ENCODE measurements at regions not wholly inside any gene's neighbourhood (a gene's known extent, or its start where the extent isn't known, plus 50 kb on each side); places are given as distances from the start of the nearest gene placed in this dataset.

DNA sequence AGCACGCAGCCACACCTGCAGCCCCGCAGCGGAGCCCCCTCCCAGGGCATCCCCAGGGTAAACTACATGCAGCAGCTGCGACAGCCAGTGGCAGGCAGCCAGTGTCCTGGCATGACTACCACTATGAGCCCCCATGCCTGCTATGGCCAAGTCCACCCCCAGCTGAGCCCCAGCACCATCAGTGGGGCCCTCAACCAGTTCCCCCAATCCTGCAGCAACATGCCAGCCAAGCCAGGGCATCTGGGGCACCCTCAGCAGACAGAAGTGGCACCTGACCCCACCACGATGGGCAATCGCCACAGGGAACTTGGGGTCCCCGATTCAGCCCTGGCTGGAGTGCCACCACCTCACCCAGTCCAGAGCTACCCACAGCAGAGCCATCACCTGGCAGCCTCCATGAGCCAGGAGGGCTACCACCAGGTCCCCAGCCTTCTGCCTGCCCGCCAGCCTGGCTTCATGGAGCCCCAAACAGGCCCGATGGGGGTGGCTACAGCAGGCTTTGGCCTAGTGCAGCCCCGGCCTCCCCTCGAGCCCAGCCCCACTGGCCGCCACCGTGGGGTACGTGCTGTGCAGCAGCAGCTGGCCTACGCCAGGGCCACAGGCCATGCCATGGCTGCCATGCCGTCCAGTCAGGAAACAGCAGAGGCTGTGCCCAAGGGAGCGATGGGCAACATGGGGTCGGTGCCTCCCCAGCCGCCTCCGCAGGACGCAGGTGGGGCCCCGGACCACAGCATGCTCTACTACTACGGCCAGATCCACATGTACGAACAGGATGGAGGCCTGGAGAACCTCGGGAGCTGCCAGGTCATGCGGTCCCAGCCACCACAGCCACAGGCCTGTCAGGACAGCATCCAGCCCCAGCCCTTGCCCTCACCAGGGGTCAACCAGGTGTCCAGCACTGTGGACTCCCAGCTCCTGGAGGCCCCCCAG lies 254.1 kb downstream of the GLI2 start:
- H3K9me3 Mint-ChIP-seq = no peaks in the 10 kb centered on the region
- intact Hi-C loops (cut with micrococcal nuclease) = no loop called here
- H3K27me3 Mint-ChIP-seq = no peaks in the 10 kb centered on the region
- no peaks in the 10 kb centered on the region for H3K36me3 Mint-ChIP-seq (ENCODE audit: low read depth)
- H3K4me3 Mint-ChIP-seq = no peak overlapping the region
- no peaks in the 10 kb centered on the region for H3K4me1 Mint-ChIP-seq
- no peak overlapping the region for H3K27ac Mint-ChIP-seq
- DNase-seq = no peak

DNA sequence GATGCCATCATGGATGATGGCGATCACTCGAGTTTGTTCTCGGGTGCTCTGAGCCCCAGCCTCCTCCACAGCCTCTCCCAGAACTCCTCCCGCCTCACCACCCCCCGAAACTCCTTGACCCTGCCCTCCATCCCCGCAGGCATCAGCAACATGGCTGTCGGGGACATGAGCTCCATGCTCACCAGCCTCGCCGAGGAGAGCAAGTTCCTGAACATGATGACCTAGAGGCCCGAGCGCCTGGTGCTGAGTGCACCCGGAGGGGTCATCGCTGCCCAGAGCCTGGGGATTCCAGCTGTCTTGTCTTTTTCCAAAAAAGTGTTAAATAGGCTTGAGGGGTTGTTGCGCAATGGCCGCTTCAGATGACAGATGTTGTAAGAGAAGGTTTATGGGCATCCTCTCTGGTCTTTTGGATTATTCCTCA lies 254.8 kb downstream of the GLI2 start:
- no peaks in the 10 kb centered on the region for H3K9me3 Mint-ChIP-seq
- intact Hi-C loops (cut with micrococcal nuclease) = no loop called here
- H3K4me3 Mint-ChIP-seq = no peak overlapping the region
- no peak for DNase-seq
- no peak overlapping the region for H3K27ac Mint-ChIP-seq
- H3K36me3 Mint-ChIP-seq (ENCODE audit: low read depth) = no peaks in the 10 kb centered on the region
- H3K27me3 Mint-ChIP-seq = no peaks in the 10 kb centered on the region
- H3K4me1 Mint-ChIP-seq = no peaks in the 10 kb centered on the region

DNA sequence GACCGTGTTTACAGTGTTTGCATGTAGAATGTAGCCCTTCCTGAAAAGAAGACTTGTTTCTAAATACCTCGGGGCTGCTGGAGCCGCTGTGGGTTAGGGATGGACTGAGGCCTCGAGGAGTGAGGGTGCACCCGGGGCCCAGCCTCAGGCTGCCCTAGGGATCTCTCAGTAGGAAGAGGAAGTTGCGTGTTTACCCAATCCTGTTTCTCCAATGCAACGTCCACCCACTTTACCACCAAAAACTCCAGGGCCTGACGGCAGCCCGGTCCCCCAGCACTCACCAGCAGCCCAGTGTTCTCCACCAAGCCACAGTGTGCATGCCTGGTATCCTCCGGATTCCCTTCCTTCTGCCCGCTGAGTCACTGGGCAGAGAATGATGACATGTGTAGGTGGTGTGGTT lies 255.8 kb downstream of the GLI2 start:
- H3K36me3 Mint-ChIP-seq (ENCODE audit: low read depth) = no peaks in the 10 kb centered on the region
- no peaks in the 10 kb centered on the region for H3K27me3 Mint-ChIP-seq
- no peak for DNase-seq
- H3K4me3 Mint-ChIP-seq = no peak overlapping the region
- intact Hi-C loops (cut with micrococcal nuclease) = no loop called here
- no peaks in the 10 kb centered on the region for H3K4me1 Mint-ChIP-seq
- no peaks in the 10 kb centered on the region for H3K9me3 Mint-ChIP-seq
- H3K27ac Mint-ChIP-seq = no peak overlapping the region

DNA sequence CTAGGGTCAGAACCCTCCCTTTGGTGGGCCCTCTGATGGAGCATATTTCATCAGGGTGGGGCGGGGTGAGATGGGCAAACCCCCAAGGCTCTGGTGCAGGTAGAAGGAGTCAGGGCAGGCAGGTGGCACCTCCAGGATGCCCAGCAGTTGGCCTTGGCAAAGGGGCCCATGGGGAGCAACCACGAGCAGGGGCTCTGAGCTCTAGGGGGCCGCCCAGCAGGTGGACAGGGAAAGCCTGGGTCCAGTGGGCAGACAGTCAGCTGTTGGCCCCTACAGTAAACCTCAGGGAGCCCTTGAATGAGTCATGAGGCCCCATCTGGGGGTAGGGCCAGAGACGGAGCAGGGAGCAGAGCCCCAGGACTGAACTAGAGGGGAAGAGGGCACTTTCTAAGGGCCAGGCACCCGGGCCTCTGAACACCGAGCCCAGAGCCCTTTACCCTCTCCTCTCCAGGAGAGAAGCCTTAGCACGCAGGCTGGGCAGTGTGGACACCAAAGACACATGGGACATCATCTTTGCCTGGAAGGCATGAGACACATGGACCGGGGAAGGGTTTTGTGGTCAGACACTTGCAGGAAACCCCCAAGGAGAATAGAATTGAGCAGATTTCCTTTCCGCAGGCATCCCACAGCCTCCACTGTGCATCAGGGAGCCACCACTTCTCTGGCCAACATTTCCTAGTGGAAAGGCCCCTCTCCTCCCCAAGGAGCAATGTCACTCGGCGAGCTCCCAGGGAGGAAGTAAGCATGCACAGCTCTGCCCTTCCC lies 257.3 kb downstream of the GLI2 start:
- H3K27ac Mint-ChIP-seq = no peak overlapping the region
- H3K4me3 Mint-ChIP-seq = no peak overlapping the region
- intact Hi-C loops (cut with micrococcal nuclease) = no loop called here
- H3K4me1 Mint-ChIP-seq = no peaks in the 10 kb centered on the region
- DNase-seq = no peak
- H3K9me3 Mint-ChIP-seq = no peaks in the 10 kb centered on the region
- no peaks in the 10 kb centered on the region for H3K36me3 Mint-ChIP-seq (ENCODE audit: low read depth)
- H3K27me3 Mint-ChIP-seq = no peaks in the 10 kb centered on the region

DNA sequence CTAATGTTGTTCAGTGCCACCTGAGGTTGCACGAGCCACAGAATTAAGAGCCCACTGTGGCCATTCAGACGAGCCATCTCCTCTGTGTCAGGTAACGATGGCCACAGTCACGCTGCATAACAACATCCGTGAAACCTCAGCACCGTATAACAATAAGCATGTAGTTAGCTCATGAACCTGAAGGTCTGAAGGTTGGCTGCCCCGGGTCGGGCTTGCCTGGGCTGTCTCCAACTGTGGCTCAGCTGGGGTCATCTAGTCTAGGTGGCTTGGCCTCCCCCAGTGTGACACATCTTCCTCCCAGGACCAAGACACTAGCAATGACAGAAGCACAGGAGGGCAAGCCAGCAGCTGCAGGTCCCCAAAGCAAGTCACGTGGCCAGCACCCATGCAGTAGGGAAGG lies 258.0 kb downstream of the GLI2 start:
- DNase-seq = no peak
- intact Hi-C loops (cut with micrococcal nuclease) = no loop called here
- Mint-ChIP-seq H3K27me3 (no peaks in the 10 kb centered on the region), H3K4me1 (no peaks in the 10 kb centered on the region), H3K27ac (no peak overlapping the region), H3K9me3 (no peaks in the 10 kb centered on the region), H3K36me3 (ENCODE audit: low read depth) (no peaks in the 10 kb centered on the region), H3K4me3 (no peak overlapping the region)

DNA sequence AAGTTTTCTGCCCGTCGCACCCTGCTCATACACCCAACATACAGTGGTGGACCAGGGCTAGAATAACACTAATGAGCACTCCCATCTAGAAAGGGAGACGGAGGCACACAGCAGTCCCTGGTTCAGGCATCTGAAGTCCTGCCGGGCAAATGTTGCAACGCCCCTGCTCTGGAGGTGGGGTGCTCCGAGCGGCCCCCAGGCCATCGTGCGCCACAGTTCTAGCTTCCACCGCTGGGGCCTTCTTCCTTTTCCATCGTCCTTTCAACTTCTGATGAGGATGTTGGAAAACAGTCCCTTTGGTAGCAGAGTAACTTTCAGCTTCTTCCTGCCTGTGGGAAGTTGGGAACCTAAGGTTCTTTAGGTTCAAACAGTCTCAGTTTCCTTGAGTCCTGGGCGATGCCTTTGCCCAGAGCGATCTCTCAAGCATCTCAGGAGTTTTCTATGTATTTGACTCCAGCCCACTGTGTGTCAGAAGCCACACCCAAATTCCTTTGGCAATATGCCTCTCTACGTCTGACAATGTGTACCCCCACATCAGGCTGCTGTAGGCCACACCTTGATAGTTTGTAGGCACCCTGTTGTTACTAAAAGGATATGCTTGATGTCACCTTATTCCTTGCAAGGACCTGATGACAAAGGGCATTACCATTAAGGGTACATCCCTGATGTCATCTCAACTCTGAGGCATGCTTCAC lies 258.8 kb downstream of the GLI2 start:
- intact Hi-C loops (cut with micrococcal nuclease) = no loop called here
- DNase-seq = no peak

DNA sequence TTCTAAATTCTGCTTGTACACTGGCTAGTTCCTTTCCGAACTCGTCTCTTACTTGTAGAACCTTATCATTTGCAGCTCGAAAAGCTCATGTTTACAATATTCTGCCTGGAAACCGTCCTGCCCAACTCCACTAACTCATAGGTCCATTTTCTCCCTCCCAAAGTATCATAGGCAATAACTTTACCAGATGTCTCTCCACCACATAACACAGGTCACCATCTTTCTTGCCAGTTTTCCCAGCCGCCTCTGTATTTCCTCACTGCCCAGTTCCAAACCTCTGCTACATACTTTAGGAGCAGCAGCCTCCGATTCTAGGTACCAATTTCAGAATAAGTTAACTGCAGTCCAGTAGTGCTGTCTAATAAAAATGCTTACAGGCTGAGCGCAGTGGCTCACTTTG lies 259.5 kb downstream of the GLI2 start:
- H3K27me3 Mint-ChIP-seq = no peaks in the 10 kb centered on the region
- no peak overlapping the region for H3K27ac Mint-ChIP-seq
- no peaks in the 10 kb centered on the region for H3K4me1 Mint-ChIP-seq
- H3K4me3 Mint-ChIP-seq = no peak overlapping the region
- DNase-seq = no peak
- intact Hi-C loops (cut with micrococcal nuclease) = no loop called here
- H3K9me3 Mint-ChIP-seq = no peaks in the 10 kb centered on the region
- no peaks in the 10 kb centered on the region for H3K36me3 Mint-ChIP-seq (ENCODE audit: low read depth)

More for the DNA sequence above, 258.8 kb downstream of the GLI2 start:
- no peaks in the 10 kb centered on the region for H3K9me3 Mint-ChIP-seq
- no peak overlapping the region for H3K4me3 Mint-ChIP-seq
- no peak overlapping the region for H3K27ac Mint-ChIP-seq
- H3K4me1 Mint-ChIP-seq = no peaks in the 10 kb centered on the region
- no peaks in the 10 kb centered on the region for H3K27me3 Mint-ChIP-seq
- H3K36me3 Mint-ChIP-seq (ENCODE audit: low read depth) = no peaks in the 10 kb centered on the region

DNA sequence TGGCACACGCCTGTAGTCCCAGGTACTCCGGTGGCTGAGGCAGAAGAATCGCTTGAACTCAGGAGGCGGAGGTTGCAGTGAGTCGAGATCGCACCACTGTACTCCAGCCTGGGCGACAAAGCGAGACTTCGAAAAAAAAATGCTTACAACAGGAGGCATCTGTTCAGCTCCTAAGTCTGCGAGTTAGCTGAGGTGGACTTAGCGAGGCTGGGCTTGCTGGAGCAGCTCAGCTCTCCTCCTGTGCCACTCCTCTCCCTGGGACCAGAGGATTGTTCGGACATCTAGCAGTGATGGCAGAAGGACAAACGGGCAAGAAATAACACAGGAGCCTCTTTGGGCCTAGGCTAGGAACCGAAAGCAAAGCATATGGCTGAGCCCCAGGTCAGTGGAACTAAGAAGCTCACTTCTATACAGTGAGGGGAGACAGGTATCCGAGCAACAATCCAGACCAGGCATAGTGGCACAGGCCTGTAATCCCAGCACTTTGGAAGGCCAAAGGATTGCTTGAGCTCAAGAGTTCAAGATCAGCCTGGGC lies 260.1 kb downstream of the GLI2 start:
- H3K27ac Mint-ChIP-seq = no peak overlapping the region
- no peak overlapping the region for H3K4me3 Mint-ChIP-seq
- no peak for DNase-seq
- no peaks in the 10 kb centered on the region for H3K9me3 Mint-ChIP-seq
- no peaks in the 10 kb centered on the region for H3K4me1 Mint-ChIP-seq
- H3K27me3 Mint-ChIP-seq = no peaks in the 10 kb centered on the region
- intact Hi-C loops (cut with micrococcal nuclease) = no loop called here
- H3K36me3 Mint-ChIP-seq (ENCODE audit: low read depth) = no peaks in the 10 kb centered on the region

DNA sequence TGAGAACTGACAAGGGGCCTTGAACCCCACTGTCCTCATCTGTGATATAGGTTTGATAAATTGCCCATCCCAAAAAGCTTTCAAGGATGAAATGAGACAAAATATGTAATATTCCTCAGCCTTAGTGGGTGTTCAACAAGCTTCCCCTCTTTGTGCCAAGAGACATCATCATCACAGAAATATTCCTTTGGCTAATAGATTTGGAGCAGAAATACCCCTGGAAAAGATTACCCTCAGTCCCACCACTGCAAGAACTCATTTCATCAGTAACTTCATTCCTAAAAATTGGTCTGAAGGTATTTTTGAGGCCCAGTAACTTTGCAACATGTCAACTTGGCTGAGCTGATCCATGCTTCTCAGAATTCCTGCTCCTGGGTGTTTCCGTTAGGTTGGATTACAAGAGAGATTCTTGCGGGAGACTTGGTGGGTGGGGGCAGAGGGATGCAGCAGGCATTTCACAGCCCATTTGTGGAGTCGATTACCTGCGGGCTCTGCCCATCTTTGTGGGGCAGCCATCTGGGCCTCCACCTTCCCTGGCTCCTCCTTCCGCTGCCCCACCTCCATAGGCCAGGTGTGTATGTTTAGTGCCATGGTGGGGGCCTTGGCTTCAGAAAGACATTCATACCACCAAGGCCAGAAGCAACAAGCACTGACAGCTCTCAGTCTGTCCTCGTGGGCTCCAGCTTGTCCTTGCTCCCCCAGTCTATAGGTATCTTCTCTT lies 263.9 kb downstream of the GLI2 start:
- no peak for DNase-seq

DNA sequence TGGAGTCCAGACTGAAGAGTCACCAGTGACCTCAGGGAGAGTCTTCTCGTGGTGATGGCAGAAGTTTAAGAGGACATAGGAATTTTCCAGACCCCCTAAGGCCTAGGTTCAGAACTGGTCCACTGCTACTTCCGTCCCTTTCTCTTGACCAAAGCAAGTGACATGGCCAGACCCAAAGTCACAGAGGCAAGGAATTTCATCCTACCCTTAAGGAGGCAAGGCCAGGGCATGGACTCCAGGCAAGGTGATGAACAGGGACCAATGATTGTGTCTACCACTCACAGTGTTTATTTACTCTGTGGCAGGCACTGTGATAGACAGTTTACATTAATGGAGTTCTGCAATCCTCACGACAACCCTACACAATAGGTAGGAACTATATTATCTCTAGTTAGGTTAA lies 265.1 kb downstream of the GLI2 start:
- H3K4me1 Mint-ChIP-seq = no peaks in the 10 kb centered on the region

More for the DNA sequence above, 263.9 kb downstream of the GLI2 start:
- H3K4me3 Mint-ChIP-seq = no peak overlapping the region
- no peaks in the 10 kb centered on the region for H3K36me3 Mint-ChIP-seq (ENCODE audit: low read depth)
- no peak overlapping the region for H3K27ac Mint-ChIP-seq
- H3K9me3 Mint-ChIP-seq = no peaks in the 10 kb centered on the region
- intact Hi-C loops (cut with micrococcal nuclease) = no loop called here
- no peaks in the 10 kb centered on the region for H3K27me3 Mint-ChIP-seq
- no peaks in the 10 kb centered on the region for H3K4me1 Mint-ChIP-seq

DNA sequence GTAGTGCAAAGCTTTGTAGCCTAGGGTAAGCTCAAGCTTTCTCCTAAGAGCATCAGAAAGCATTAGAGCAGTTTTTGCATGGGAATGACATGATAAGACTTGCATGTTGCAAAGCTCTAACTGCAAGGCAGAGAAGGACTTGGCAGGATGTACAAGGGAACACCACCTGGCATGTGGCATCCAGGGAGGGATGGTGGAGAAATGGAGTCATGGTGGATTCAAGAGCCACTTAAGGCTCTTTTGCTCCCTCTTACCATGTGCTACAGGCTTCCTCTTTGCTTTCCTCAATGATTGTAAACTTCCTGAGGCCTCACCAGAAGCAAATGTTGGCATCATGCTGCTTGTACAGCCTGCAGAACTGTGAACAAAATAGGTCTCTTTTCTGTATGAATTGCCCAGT lies 266.0 kb downstream of the GLI2 start:
- no peak overlapping the region for H3K4me3 Mint-ChIP-seq
- intact Hi-C loops (cut with micrococcal nuclease) = no loop called here
- no peaks in the 10 kb centered on the region for H3K9me3 Mint-ChIP-seq
- no peaks in the 10 kb centered on the region for H3K27me3 Mint-ChIP-seq
- no peaks in the 10 kb centered on the region for H3K36me3 Mint-ChIP-seq (ENCODE audit: low read depth)
- no peaks in the 10 kb centered on the region for H3K4me1 Mint-ChIP-seq
- no peak for DNase-seq
- no peak overlapping the region for H3K27ac Mint-ChIP-seq

More for the DNA sequence above, 265.1 kb downstream of the GLI2 start:
- Mint-ChIP-seq H3K36me3 (ENCODE audit: low read depth) (no peaks in the 10 kb centered on the region), H3K9me3 (no peaks in the 10 kb centered on the region), H3K4me3 (no peak overlapping the region), H3K27ac (no peak overlapping the region), H3K27me3 (no peaks in the 10 kb centered on the region)
- intact Hi-C loops (cut with micrococcal nuclease) = no loop called here
- DNase-seq = no peak

DNA sequence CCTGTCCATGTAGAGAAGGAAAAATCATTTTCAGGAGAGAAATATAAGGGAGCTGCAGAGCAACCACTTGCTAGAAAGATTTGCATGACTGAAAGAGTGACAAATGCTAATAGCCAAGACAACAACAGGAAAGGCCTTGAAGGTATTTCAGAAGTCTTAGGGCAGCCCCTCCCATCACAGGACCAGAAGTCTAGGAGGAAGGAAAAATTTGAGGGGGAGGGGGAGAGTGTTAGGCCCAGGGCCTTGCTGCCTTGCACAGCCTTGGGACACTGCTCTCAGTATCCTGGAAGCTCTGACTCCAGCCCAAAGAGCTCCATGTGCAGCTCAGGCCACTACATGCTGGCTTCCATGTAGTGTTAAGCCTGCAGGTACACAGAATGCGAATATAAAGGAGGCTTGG lies 266.9 kb downstream of the GLI2 start:
- Mint-ChIP-seq H3K4me1 (no peaks in the 10 kb centered on the region), H3K27ac (no peak overlapping the region), H3K36me3 (ENCODE audit: low read depth) (no peaks in the 10 kb centered on the region), H3K4me3 (no peak overlapping the region), H3K27me3 (no peaks in the 10 kb centered on the region), H3K9me3 (no peaks in the 10 kb centered on the region)
- intact Hi-C loops (cut with micrococcal nuclease) = no loop called here
- no peak for DNase-seq

DNA sequence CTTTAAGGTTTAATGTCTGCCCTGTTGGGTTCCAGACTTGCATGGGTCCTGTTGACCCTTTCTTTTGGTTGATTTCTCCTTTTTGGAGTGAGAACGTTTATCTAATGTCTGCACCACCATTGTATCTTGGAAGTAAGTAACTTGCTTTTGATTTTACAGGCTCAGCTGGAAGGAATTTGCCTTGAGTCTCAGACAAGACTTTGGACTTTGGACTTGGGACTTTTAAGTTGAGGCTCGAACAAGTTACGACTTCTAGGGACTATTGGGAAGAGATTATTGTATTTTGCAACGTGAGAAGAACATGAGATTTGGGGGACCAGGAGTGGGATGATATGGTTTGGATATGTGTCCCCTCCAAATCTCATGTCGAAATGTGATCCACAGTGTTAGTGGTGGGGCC lies 267.7 kb downstream of the GLI2 start:
- Mint-ChIP-seq H3K9me3 (no peaks in the 10 kb centered on the region), H3K27me3 (no peaks in the 10 kb centered on the region)
- intact Hi-C loops (cut with micrococcal nuclease) = no loop called here

More for the DNA sequence above, 267.7 kb downstream of the GLI2 start:
- H3K27ac Mint-ChIP-seq = no peak overlapping the region
- H3K4me1 Mint-ChIP-seq = no peaks in the 10 kb centered on the region
- no peak overlapping the region for H3K4me3 Mint-ChIP-seq
- no peaks in the 10 kb centered on the region for H3K36me3 Mint-ChIP-seq (ENCODE audit: low read depth)
- DNase-seq = no peak

Measured in activated CD4-positive, alpha-beta T cell treated with anti-CD3 and anti-CD28 coated beads, Interleukin-2, amount 10 ng/mL, durations not matched to agents 24 days and 14 days (primary cell).